GM23338 (cell line): ENCODE measurements at regions not wholly inside any gene's neighbourhood (a gene's known extent, or its start where the extent isn't known, plus 50 kb on each side); places are given as distances from the start of the nearest gene placed in this dataset.

ENCODE experiments used
- ATAC-seq: fragments of 200-7000 bp; cut with Tn5 transposase; 3 replicates; pipeline ENCODE4 v1.9.1; 2020
- DNase-seq: peaks from one replicate; pipeline ENCODE4 v3.0.0-alpha.2; 2015; ENCODE audit warnings: low spot score
- H2AFZ ChIP-seq: fragments of 200-600 bp; sonication (generic); 2 replicates; pipeline ENCODE4 v1.8.0; 2016; ENCODE audit warnings: antibody characterized with exemption, mild to moderate bottlenecking, moderate library complexity
- H3F3A ChIP-seq: fragments of 200-600 bp; sonication (generic); replicated peaks from 2 replicates; pipeline ENCODE4 v1.8.0; 2017; ENCODE audit warnings: antibody characterized with exemption, mixed run types, low read depth
- H3K27ac ChIP-seq: fragments of 200-600 bp; sonication (generic); 2 replicates; pipeline ENCODE4 v1.6.1; 2016; ENCODE audit warnings: low read depth
- H3K27me3 ChIP-seq: fragments of 200-600 bp; sonication (generic); 2 replicates; pipeline ENCODE4 v1.8.0; 2016; ENCODE audit warnings: mild to moderate bottlenecking, mixed run types, moderate library complexity; ENCODE audit not compliant: insufficient read depth
- H3K36me3 ChIP-seq: fragments of 200-600 bp; sonication (generic); 2 replicates; pipeline ENCODE4 v1.8.0; 2016; ENCODE audit warnings: mild to moderate bottlenecking; ENCODE audit not compliant: insufficient read depth
- H3K4me1 ChIP-seq: fragments of 200-600 bp; sonication (generic); 2 replicates; pipeline ENCODE4 v1.8.0; 2016; ENCODE audit warnings: mild to moderate bottlenecking, moderate library complexity; ENCODE audit not compliant: insufficient read depth
- H3K4me2 ChIP-seq: fragments of 200-600 bp; sonication (generic); 2 replicates; pipeline ENCODE4 v1.7.1; 2017; ENCODE audit warnings: mixed run types
- H3K4me3 ChIP-seq: fragments of 200-600 bp; sonication (generic); 2 replicates; pipeline ENCODE4 v1.6.1; 2016; ENCODE audit warnings: mixed run types
- H3K79me2 ChIP-seq: fragments of 200-600 bp; sonication (generic); replicated peaks from 2 replicates; pipeline ENCODE4 v1.8.0; 2017; ENCODE audit warnings: mild to moderate bottlenecking; ENCODE audit not compliant: insufficient read depth
- H3K9me2 ChIP-seq: fragments of 200-600 bp; sonication (generic); 2 replicates; pipeline ENCODE4 v1.8.0; 2017; ENCODE audit not compliant: insufficient read depth
- H4K20me1 ChIP-seq: fragments of 200-600 bp; sonication (generic); replicated peaks from 2 replicates; pipeline ENCODE4 v1.8.0; 2017; ENCODE audit warnings: mild to moderate bottlenecking; ENCODE audit not compliant: insufficient read depth
- H3K27ac Mint-ChIP-seq: 2 replicates; pipeline ENCODE4 v1.8.0; 2020; ENCODE audit warnings: inconsistent platforms, mild to moderate bottlenecking, moderate library complexity, mixed read lengths
- H3K27me3 Mint-ChIP-seq: 3 replicates; pipeline ENCODE4 v1.8.0; 2022; ENCODE audit warnings: low read depth, mild to moderate bottlenecking, moderate library complexity, mixed read lengths, inconsistent platforms; ENCODE audit not compliant: insufficient read depth, poor library complexity
- H3K36me3 Mint-ChIP-seq: 3 replicates; pipeline ENCODE4 v1.8.0; 2021; ENCODE audit warnings: low read depth, mild to moderate bottlenecking, inconsistent platforms, moderate library complexity, mixed read lengths
- H3K4me1 Mint-ChIP-seq: 3 replicates; pipeline ENCODE4 v1.8.0; 2020; ENCODE audit warnings: mild to moderate bottlenecking, inconsistent platforms, mixed read lengths
- H3K4me3 Mint-ChIP-seq: 3 replicates; pipeline ENCODE4 v1.8.0; 2021; ENCODE audit warnings: moderate library complexity, mild to moderate bottlenecking, inconsistent platforms, mixed read lengths
- H3K9me3 Mint-ChIP-seq: 3 replicates; pipeline ENCODE4 v1.8.0; 2020; ENCODE audit warnings: moderate library complexity, mild to moderate bottlenecking, inconsistent platforms, mixed read lengths
- EZH2 ChIP-seq: fragments of 200-600 bp; sonication (generic); IDR thresholded peaks from one replicate; pipeline ENCODE4 v1.8.0; 2017; ENCODE audit warnings: antibody characterized with exemption, mild to moderate bottlenecking, low read depth; ENCODE audit not compliant: unreplicated experiment
- EZH2phosphoT487 ChIP-seq: fragments of 200-600 bp; sonication (generic); IDR thresholded peaks from one replicate; pipeline ENCODE4 v1.8.1; 2018; ENCODE audit warnings: antibody characterized with exemption; ENCODE audit not compliant: unreplicated experiment
- NANOG ChIP-seq: IDR thresholded peaks from 2 replicates; pipeline ENCODE4 v1.6.1; 2016; ENCODE audit warnings: antibody characterized with exemption, borderline replicate concordance
- ZNF462 ChIP-seq: fragments of 250-450 bp; sonication (Bioruptor Pico); IDR thresholded peaks from 2 replicates; pipeline ENCODE4 v1.5.0; 2020; ENCODE audit warnings: mild to moderate bottlenecking, moderate library complexity
- TF ChIP-seq, protein P1 (sequence below), 2 experiments: fragments of 200-600 bp in 1 of 2; sonication (generic) in 1 of 2; conservative IDR thresholded peaks; 2 replicates each; pipeline versions ENCODE4 v1.5.1 to v1.6.1; 2016 to 2017; ENCODE audit warnings: antibody characterized with exemption in 2 of 2, low read depth in 2 of 2, mild to moderate bottlenecking in 2 of 2, moderate library complexity in 1 of 2

- Mint-ChIP-seq H3K27ac (no peak overlapping the region), H3K36me3 (no peaks in the 10 kb centered on the region), H3K4me3 (no peak overlapping the region), H3K27me3 (peaks cover 4% of the 10 kb centered on the region), H3K4me1 (peaks cover 14% of the 10 kb centered on the region; the same call in 2 of the 3 replicates), H3K9me3 (no peaks in the 10 kb centered on the region)
- Histone ChIP-seq H3F3A (no peaks in the 10 kb centered on the region), H4K20me1 (no peaks in the 10 kb centered on the region), H3K4me3 (no peak overlapping the region), H2AFZ (no peak overlapping the region), H3K4me2 (peak overlapping the region; percentile 7; the same call in 1 of the 2 replicates), H3K27ac (no peak overlapping the region), H3K9me2 (peaks cover 4% of the 10 kb centered on the region; the same call in 1 of the 2 replicates), H3K27me3 (no peaks in the 10 kb centered on the region), H3K79me2 (no peaks in the 10 kb centered on the region), H3K4me1 (peaks cover 13% of the 10 kb centered on the region; the same call in 1 of the 2 replicates), H3K36me3 (no peaks in the 10 kb centered on the region)
- no peak for TF ChIP-seq EZH2phosphoT487
- TF ChIP-seq, protein P1, sequence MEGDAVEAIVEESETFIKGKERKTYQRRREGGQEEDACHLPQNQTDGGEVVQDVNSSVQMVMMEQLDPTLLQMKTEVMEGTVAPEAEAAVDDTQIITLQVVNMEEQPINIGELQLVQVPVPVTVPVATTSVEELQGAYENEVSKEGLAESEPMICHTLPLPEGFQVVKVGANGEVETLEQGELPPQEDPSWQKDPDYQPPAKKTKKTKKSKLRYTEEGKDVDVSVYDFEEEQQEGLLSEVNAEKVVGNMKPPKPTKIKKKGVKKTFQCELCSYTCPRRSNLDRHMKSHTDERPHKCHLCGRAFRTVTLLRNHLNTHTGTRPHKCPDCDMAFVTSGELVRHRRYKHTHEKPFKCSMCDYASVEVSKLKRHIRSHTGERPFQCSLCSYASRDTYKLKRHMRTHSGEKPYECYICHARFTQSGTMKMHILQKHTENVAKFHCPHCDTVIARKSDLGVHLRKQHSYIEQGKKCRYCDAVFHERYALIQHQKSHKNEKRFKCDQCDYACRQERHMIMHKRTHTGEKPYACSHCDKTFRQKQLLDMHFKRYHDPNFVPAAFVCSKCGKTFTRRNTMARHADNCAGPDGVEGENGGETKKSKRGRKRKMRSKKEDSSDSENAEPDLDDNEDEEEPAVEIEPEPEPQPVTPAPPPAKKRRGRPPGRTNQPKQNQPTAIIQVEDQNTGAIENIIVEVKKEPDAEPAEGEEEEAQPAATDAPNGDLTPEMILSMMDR (conservative IDR thresholded peaks at IDR 0.05; ENCODE audit: low read depth in 2 of 2): no peak
- no peak for TF ChIP-seq EZH2
- TF ChIP-seq ZNF462: no peak
- no peak for TF ChIP-seq NANOG
- peak; percentile 7 for DNase-seq
- no peak for ATAC-seq
Observed at GRCh38 chr7:51517187-51517586, 200.6 kb upstream of the COBL start.
